Loucy (cell line): ENCODE measurements at regions not wholly inside any gene's neighbourhood (a gene's known extent, or its start where the extent isn't known, plus 50 kb on each side); places are given as distances from the start of the nearest gene placed in this dataset.

Experiments used
- H2AFZ ChIP-seq: fragments of 200-600 bp; sonication (generic); 2 replicates; pipeline ENCODE4 v1.6.0; 2016; ENCODE audit warnings: antibody characterized with exemption, mild to moderate bottlenecking, low read length, moderate library complexity
- H3F3A ChIP-seq: fragments of 200-600 bp; 2 replicates; pipeline ENCODE4 v1.6.0; 2016; ENCODE audit warnings: antibody characterized with exemption, low read depth, mild to moderate bottlenecking
- H3K27me3 ChIP-seq: fragments of 200-600 bp; sonication (generic); 2 replicates; pipeline ENCODE4 v1.6.1; 2014; ENCODE audit warnings: low read length, mild to moderate bottlenecking; ENCODE audit not compliant: insufficient read depth, poor library complexity, severe bottlenecking
- H3K36me3 ChIP-seq: fragments of 200-600 bp; sonication (generic); 2 replicates; pipeline ENCODE4 v1.6.1; 2016; ENCODE audit warnings: low read length; ENCODE audit not compliant: insufficient read depth
- H3K4me1 ChIP-seq: fragments of 200-600 bp; sonication (generic); 2 replicates; pipeline ENCODE4 v1.5.1; 2014; ENCODE audit warnings: low read length, mild to moderate bottlenecking; ENCODE audit not compliant: insufficient read depth, poor library complexity, severe bottlenecking
- H3K4me2 ChIP-seq: fragments of 200-600 bp; sonication (generic); 2 replicates; pipeline ENCODE4 v1.6.0; 2014; ENCODE audit warnings: antibody characterized with exemption, low read length, low read depth, mild to moderate bottlenecking; ENCODE audit not compliant: poor library complexity, severe bottlenecking
- H3K4me3 ChIP-seq: fragments of 200-600 bp; sonication (generic); 2 replicates; pipeline ENCODE4 v1.5.1; 2014; ENCODE audit warnings: low read length, mild to moderate bottlenecking, mixed read lengths; ENCODE audit not compliant: poor library complexity, severe bottlenecking
- H3K79me2 ChIP-seq: fragments of 200-600 bp; sonication (generic); 2 replicates; pipeline ENCODE4 v1.6.1; 2014; ENCODE audit warnings: low read length; ENCODE audit not compliant: insufficient read depth
- H3K9ac ChIP-seq: fragments of 200-600 bp; sonication (generic); 2 replicates; pipeline ENCODE4 v1.6.0; 2014; ENCODE audit warnings: mild to moderate bottlenecking, low read depth, low read length, moderate library complexity; ENCODE audit not compliant: poor library complexity, severe bottlenecking
- H3K9me2 ChIP-seq: fragments of 200-600 bp; sonication (generic); replicated peaks from 2 replicates; pipeline ENCODE4 v1.6.1; 2016; ENCODE audit warnings: low read depth, low read length, mixed read lengths
- H3K9me3 ChIP-seq: fragments of 200-600 bp; sonication (generic); 2 replicates; pipeline ENCODE4 v1.6.1; 2014; ENCODE audit warnings: mild to moderate bottlenecking, antibody characterized with exemption, low read length, low read depth; ENCODE audit not compliant: insufficient read depth
- H4K20me1 ChIP-seq: fragments of 200-600 bp; sonication (generic); 2 replicates; pipeline ENCODE4 v1.6.0; 2014; ENCODE audit warnings: antibody characterized with exemption, low read length, mild to moderate bottlenecking; ENCODE audit not compliant: insufficient read depth, poor library complexity, severe bottlenecking
- CTCF ChIP-seq: fragments of 200-600 bp; sonication (generic); conservative IDR thresholded peaks from 2 replicates; pipeline ENCODE4 v1.5.1; 2014; ENCODE audit warnings: mild to moderate bottlenecking, antibody characterized with exemption, low read length
- EZH2phosphoT487 ChIP-seq: fragments of 200-600 bp; IDR thresholded peaks from 2 replicates; pipeline ENCODE4 v1.6.1; 2018; ENCODE audit warnings: antibody characterized with exemption, mild to moderate bottlenecking, moderate library complexity, borderline replicate concordance

DNA sequence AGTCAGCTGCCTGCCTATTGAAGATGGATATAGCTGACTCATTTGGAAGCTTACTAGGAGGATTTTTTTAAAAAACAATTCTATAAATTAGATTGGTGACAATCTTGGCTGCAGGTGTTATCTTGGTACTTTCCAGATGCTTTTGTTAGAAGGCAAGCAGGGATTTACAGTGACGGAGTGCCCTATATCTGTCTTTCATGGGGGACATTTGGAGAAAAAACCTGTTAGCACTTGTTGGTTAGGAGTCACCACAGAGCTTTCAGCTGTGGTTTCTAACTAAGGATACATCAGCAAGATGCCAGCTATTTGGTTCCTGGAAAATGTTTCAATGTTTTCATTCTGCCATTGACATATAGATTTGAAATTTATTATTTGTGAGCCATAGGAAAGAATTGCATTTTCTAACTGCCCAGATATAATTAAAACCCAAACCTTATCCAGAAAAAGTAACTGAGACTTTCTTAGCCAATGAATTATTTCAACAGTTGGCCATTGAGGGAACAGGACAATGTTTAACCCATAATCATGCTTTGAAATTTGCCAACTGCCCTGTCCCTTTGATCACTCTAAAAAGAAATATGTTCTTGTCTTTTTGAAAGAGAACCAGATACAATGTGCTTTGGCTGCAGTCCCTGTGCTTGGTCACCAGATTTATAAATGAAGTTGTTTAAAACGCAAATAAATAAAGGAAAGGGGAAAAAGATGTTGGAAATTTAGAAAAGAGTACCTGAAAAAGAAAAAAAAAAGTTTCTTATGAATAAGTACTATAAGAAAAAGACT is 761.0 kb upstream of the CXADR start:
- H2AFZ ChIP-seq: no peak overlapping the region
- TF ChIP-seq EZH2phosphoT487 (no peak), CTCF (no peak)
- no peaks in the 10 kb centered on the region for H3K9me2 ChIP-seq

GRCh38 chr21:16752475-16752857 is 760.4 kb upstream of the CXADR start:
- Histone ChIP-seq H3K27me3 (no peaks in the 10 kb centered on the region), H3K9me2 (no peaks in the 10 kb centered on the region), H3K9me3 (no peaks in the 10 kb centered on the region), H4K20me1 (no peaks in the 10 kb centered on the region), H3K4me3 (no peak overlapping the region), H3K9ac (no peak overlapping the region), H2AFZ (no peak overlapping the region), H3K36me3 (no peaks in the 10 kb centered on the region), H3K4me2 (no peak overlapping the region), H3K4me1 (no peaks in the 10 kb centered on the region), H3F3A (no peaks in the 10 kb centered on the region), H3K79me2 (no peaks in the 10 kb centered on the region)
- TF ChIP-seq CTCF (no peak), EZH2phosphoT487 (no peak)

More for the DNA sequence above, 761.0 kb upstream of the CXADR start:
- Histone ChIP-seq H3F3A (no peaks in the 10 kb centered on the region), H3K4me1 (no peaks in the 10 kb centered on the region), H3K4me2 (no peak overlapping the region), H3K36me3 (no peaks in the 10 kb centered on the region), H3K4me3 (no peak overlapping the region), H4K20me1 (no peaks in the 10 kb centered on the region), H3K9me3 (no peaks in the 10 kb centered on the region), H3K9ac (no peak overlapping the region), H3K79me2 (no peaks in the 10 kb centered on the region), H3K27me3 (no peaks in the 10 kb centered on the region)

DNA sequence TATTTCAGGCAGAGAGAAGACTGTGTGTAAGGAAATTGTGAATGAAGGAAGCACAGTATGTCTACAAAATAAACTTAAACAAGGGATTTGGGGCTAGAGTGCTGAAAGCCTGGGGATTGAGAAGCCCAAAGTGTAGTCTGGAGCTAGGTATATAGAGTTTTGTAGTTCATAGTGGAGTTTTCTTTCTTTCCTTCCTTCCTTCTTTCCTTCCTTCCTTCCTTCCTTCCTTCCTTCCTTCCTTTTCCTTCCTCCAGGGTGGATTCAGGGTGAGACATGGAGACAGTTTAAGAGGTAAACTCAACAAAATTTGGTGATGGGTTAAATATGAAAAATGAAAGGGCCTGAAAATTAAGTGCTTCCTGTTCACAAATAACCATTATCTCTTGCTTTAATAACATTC is 757.8 kb upstream of the CXADR start:
- no peaks in the 10 kb centered on the region for H3K36me3 ChIP-seq
- H4K20me1 ChIP-seq: no peaks in the 10 kb centered on the region
- no peaks in the 10 kb centered on the region for H3K4me1 ChIP-seq
- H3K4me2 ChIP-seq: no peak overlapping the region
- no peak overlapping the region for H3K4me3 ChIP-seq
- no peaks in the 10 kb centered on the region for H3K9me3 ChIP-seq
- no peaks in the 10 kb centered on the region for H3K9me2 ChIP-seq
- TF ChIP-seq CTCF (no peak), EZH2phosphoT487 (no peak)
- no peak overlapping the region for H2AFZ ChIP-seq
- H3F3A ChIP-seq: no peaks in the 10 kb centered on the region
- no peaks in the 10 kb centered on the region for H3K79me2 ChIP-seq
- H3K27me3 ChIP-seq: no peaks in the 10 kb centered on the region
- H3K9ac ChIP-seq: no peak overlapping the region
